ENCODE measurements at regions not wholly inside any gene's neighbourhood (a gene's known extent, or its start where the extent isn't known, plus 50 kb on each side); places are given as distances from the start of the nearest gene placed in this dataset.

DNA sequence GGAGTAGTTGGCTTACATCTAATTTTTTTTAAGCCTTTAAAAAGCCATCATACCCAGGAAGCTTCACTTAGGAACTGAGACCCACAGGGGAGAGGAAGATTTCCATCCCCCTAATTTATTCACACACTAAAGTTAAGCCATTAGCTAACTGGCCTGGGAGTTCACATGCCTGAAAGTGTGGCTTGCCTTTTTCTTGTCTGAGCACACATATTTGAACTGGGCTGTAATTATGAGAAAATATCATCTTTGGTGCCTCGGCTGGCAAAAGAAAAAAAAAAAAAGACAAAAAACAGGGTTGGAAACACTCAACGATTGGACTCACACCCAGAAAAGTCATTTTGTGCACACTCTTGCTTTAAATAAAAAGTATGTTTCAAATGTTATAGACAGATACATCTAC is 847.3 kb downstream of the MAT2B start:
- Histone ChIP-seq H3K4me3 (no peak overlapping the region), H3K4me1 (no peaks in the 10 kb centered on the region), H3K27ac (no peak overlapping the region), H3K27me3 (no peaks in the 10 kb centered on the region), H3K9me3 (no peaks in the 10 kb centered on the region), H3K36me3 (no peaks in the 10 kb centered on the region)
- TF ChIP-seq, protein P1, sequence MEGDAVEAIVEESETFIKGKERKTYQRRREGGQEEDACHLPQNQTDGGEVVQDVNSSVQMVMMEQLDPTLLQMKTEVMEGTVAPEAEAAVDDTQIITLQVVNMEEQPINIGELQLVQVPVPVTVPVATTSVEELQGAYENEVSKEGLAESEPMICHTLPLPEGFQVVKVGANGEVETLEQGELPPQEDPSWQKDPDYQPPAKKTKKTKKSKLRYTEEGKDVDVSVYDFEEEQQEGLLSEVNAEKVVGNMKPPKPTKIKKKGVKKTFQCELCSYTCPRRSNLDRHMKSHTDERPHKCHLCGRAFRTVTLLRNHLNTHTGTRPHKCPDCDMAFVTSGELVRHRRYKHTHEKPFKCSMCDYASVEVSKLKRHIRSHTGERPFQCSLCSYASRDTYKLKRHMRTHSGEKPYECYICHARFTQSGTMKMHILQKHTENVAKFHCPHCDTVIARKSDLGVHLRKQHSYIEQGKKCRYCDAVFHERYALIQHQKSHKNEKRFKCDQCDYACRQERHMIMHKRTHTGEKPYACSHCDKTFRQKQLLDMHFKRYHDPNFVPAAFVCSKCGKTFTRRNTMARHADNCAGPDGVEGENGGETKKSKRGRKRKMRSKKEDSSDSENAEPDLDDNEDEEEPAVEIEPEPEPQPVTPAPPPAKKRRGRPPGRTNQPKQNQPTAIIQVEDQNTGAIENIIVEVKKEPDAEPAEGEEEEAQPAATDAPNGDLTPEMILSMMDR (IDR thresholded peaks at IDR 0.05) = no peak
- no peak for DNase-seq (ENCODE audit: low spot score)

DNA sequence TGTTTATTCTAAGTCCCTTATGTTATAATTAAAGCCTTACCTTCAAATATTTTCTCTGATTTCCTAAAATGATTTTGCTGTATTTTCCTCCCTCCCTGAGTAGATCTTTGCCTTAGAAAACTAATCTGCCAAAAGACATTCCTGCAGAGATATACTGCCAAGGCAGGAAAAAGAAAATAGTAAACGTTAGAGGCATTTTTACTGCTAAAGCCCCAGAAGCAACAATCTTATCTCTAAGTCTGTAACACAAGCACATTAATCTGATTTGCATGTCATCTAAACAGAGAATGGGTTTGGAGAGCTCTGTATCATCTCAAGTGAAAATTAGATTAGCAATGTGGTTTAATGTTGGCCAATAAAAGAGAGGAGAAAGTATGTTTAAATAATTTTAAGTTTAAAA is 847.7 kb downstream of the MAT2B start:
- Histone ChIP-seq H3K27ac (no peak overlapping the region), H3K36me3 (no peaks in the 10 kb centered on the region), H3K9me3 (no peaks in the 10 kb centered on the region), H3K4me3 (no peak overlapping the region), H3K27me3 (no peaks in the 10 kb centered on the region), H3K4me1 (no peaks in the 10 kb centered on the region)
- DNase-seq (ENCODE audit: low spot score) = no peak
- TF ChIP-seq, protein P1 (IDR thresholded peaks at IDR 0.05) = no peak

GRCh38 chr5:164354139-164354751 is 848.8 kb downstream of the MAT2B start:
- TF ChIP-seq, protein P1 (IDR thresholded peaks at IDR 0.05) = no peak
- Histone ChIP-seq H3K4me3 (no peak overlapping the region), H3K4me1 (no peaks in the 10 kb centered on the region), H3K27me3 (no peaks in the 10 kb centered on the region), H3K9me3 (no peaks in the 10 kb centered on the region), H3K27ac (no peak overlapping the region), H3K36me3 (no peaks in the 10 kb centered on the region)
- DNase-seq (ENCODE audit: low spot score) = no peak

DNA sequence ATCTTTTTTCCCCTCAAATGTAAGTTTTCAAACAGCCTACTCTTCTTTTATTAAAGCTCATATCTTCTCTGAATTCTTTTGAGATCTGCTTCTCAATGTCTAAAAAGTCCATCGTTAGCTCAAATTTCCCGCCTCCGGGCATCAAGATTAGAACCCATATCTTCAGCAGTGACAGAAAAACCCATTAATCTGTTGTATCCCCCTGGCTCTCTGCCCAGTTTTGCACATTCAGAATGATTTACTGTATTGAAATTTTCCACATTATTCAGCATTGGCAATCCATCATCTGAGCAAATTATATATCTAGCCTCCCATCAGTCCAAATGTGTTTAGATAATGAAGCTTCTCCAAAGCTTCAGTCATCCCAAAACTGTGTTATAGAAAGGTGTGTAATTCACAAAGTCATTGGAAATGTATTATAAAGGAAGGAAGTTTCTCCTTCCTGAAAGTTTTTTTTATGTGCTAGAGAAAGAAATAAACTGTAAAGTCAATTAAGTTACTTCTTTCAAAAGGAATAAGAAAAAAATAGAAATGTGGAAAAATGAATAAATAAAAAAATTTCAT is 849.9 kb downstream of the MAT2B start:
- H3K27me3 ChIP-seq = no peaks in the 10 kb centered on the region
- H3K36me3 ChIP-seq = no peaks in the 10 kb centered on the region
- H3K27ac ChIP-seq = no peak overlapping the region
- no peaks in the 10 kb centered on the region for H3K9me3 ChIP-seq
- TF ChIP-seq, protein P1 (IDR thresholded peaks at IDR 0.05) = no peak
- no peaks in the 10 kb centered on the region for H3K4me1 ChIP-seq
- DNase-seq (ENCODE audit: low spot score) = no peak
- no peak overlapping the region for H3K4me3 ChIP-seq

DNA sequence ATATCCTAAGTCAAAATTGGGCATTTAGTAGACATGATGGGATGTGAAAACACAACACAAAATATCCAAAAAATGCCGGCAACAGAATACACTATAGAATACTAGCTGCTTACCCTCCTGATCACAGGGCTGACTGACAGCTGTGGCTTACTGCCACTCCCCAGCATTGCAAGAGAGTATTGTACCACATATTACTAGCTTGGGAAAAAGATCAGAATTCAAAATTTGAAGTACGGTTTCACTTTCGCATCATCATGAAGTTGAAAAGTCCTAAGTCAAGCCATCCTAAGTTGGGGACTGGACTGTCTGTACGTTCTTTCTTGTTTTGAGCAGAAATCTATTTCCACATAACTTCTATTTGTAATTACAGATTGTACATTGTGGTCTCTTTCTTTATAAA is 851.4 kb downstream of the MAT2B start:
- Histone ChIP-seq H3K27me3 (no peaks in the 10 kb centered on the region), H3K4me1 (no peaks in the 10 kb centered on the region), H3K4me3 (no peak overlapping the region), H3K36me3 (no peaks in the 10 kb centered on the region), H3K9me3 (no peaks in the 10 kb centered on the region), H3K27ac (no peak overlapping the region)
- TF ChIP-seq, protein P1 (IDR thresholded peaks at IDR 0.05) = no peak
- no peak for DNase-seq (ENCODE audit: low spot score)
